Astrocyte of the cerebellum (primary cell): ENCODE measurements at regions not wholly inside any gene's neighbourhood (a gene's known extent, or its start where the extent isn't known, plus 50 kb on each side); places are given as distances from the start of the nearest gene placed in this dataset.

Source experiments
- DNase-seq: peaks from one replicate; pipeline ENCODE4 v3.0.0-alpha.2; 2011; ENCODE audit warnings: low read depth
- H3K4me3 ChIP-seq: 2 replicates; pipeline ENCODE4 v1.5.1; 2011; ENCODE audit warnings: mild to moderate bottlenecking, low read depth, low read length, moderate library complexity
- in situ Hi-C: cut with HindIII; loops from 2 replicates; pipeline ENCODE4 v1.10.0; 2017; ENCODE audit warnings: low sequenced_read_pairs
- TF ChIP-seq, protein P1 (sequence below): IDR thresholded peaks from 2 replicates; pipeline ENCODE4 v1.5.1; 2012; ENCODE audit warnings: low read length, low read depth, moderate library complexity, mild to moderate bottlenecking; ENCODE audit errors: missing control alignments

DNA sequence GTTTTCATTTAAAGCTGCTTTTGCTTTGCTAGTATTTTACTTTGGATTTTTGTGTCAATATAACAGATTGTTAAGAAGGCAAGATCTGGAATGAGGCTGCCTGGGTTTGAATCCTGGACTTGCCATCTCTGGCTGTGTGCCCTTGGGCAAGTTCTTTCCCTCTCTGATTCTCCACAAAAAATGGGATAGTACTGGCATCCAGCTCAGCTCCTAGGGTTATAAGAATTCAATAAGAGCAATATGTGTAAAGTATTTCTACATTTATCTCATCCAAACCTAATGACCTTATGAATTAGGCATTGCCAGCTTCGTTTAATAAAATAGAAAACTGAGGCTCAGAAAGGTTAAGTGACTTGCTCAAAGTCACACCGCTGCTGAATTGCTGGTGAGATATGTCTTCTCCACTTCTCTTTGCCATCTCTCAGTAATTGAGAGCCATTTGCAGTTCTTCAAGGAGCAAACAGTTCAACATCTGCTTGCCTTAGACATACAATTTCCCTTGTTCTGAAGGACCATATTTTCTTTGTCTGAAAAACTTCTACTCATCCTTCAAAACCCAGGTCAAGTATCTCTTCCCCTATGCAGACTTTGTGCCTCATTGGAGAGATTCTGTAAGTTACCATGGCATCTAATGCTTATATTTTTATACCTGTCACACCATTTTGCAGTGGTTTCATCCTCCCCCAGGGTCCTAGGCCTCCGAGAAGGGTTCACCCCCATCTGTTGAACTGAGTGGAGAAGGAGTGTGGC is 80.8 kb upstream of the TLE3 start:
- no peak for DNase-seq
- TF ChIP-seq, protein P1, sequence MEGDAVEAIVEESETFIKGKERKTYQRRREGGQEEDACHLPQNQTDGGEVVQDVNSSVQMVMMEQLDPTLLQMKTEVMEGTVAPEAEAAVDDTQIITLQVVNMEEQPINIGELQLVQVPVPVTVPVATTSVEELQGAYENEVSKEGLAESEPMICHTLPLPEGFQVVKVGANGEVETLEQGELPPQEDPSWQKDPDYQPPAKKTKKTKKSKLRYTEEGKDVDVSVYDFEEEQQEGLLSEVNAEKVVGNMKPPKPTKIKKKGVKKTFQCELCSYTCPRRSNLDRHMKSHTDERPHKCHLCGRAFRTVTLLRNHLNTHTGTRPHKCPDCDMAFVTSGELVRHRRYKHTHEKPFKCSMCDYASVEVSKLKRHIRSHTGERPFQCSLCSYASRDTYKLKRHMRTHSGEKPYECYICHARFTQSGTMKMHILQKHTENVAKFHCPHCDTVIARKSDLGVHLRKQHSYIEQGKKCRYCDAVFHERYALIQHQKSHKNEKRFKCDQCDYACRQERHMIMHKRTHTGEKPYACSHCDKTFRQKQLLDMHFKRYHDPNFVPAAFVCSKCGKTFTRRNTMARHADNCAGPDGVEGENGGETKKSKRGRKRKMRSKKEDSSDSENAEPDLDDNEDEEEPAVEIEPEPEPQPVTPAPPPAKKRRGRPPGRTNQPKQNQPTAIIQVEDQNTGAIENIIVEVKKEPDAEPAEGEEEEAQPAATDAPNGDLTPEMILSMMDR: no peak
- H3K4me3 ChIP-seq: no peak overlapping the region
- in situ Hi-C loops: no loop called here

DNA sequence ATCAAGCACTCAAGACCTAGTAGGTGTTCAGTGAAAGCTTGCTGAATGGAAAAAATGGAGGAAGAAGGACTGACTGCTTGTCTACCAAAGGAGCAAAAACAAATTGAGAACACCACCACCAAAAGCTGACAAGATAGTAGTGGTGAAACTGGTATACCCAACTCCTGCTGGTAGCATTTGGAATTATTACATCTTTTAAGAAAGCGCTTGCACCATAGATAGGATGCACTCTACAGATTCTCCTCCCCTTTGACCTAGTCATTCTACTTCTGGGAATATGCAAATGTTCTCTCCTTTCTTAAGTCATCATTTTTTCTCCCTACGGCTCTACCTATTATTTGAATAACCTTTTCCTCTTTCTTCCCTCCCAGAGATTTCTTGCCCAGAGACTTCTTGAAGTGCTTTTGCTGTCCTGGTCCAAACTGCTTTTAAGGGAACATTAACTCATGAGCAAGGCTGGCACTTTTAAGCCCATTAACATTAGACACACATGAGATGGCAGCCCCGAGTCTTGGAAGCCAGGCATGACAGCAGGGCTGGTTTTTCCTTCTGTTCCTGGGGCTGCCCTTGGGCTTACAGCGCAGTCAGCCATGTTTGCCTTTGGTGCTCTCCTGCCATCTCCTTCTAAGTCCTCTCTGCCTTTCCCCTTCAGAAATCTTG is 75.0 kb upstream of the TLE3 start:
- in situ Hi-C loops: no loop called here
- no peak for DNase-seq

DNA sequence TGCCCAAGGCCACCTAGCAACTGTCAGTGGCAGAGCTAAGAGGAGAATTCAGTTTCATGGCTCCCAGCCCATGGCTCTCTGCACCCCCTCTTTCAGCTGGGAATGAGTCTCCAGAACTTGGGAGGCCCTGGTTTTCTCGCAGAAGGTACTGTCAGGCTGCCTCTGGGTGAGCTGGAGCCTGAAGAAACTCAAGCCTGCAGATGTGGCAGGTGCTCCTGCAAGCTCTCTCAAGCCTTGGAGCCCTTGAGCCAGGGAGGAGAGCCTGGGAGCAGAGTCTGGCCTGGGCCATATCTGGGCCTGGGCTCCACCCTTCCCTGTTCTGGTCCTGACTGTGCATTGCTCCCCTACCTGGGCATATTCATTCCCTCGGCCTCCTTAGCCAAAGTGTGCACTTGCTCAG is 74.4 kb upstream of the TLE3 start:
- TF ChIP-seq, protein P1: no peak
- H3K4me3 ChIP-seq: no peak overlapping the region
- in situ Hi-C loops: no loop called here
- DNase-seq: no peak

More for the DNA sequence above, 75.0 kb upstream of the TLE3 start:
- H3K4me3 ChIP-seq: no peak overlapping the region
- TF ChIP-seq, protein P1: no peak

DNA sequence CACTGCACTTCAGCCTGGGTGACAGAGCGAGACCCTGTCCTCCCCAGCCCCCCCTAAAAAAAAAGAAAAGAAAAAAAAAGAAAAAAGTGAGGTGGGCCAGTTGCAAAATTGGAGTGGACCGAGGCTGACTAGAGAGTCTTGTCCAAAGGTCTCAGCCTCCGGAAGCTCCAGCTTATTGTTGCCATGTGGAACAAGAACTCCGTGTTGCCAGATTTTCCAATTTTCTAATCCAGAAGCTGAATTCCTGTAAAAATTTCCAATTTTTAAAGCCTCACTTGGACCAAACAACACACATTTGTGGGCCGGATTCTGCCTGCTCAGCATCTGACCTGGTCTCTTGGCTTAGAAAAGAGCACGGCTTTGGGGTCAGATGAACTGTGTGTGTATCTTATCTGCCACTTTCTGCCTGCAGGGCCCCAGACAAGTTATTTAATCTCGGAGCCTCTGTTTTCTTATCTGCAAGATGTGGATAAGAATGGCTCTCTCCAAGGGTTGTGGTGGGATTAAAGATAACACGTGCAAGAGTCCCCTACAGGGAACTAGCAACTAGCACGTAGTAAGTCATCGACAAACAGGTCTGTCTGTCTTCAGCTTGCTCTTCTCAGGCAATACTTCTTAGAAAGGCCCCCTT is 73.7 kb upstream of the TLE3 start:
- no peak for DNase-seq
- TF ChIP-seq, protein P1: no peak
- in situ Hi-C loops: no loop called here
- H3K4me3 ChIP-seq: no peak overlapping the region

DNA sequence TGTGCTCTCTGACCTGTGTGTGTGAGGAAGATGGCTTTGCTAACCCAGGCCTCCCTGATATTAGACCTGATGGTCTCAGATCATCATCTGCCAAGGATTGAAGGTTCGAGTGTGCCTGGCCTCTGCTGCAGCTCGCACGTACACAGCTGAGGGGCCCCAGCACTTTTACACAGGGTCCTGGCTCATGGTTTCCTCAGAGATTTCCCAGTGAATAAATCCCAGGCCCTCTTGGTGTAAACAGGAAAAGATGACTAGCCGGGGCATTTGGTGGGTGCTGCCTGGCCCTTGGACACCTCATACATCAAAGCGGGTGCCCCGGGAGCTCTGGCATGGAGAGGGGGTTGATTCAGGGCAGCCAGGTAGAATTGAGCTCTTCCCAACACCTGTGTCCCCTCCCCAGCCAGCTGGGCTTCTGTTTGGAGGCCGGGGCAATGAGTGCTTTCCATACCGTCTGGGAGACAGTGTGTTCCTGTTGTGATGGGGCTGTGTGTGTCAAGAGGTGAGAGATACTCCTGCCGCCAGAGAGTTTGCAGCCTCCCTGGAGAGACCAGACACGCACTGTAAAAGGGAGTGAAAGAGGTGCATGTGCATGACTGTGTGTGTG is 72.5 kb upstream of the TLE3 start:
- TF ChIP-seq, protein P1: no peak
- in situ Hi-C loops: no loop called here

DNA sequence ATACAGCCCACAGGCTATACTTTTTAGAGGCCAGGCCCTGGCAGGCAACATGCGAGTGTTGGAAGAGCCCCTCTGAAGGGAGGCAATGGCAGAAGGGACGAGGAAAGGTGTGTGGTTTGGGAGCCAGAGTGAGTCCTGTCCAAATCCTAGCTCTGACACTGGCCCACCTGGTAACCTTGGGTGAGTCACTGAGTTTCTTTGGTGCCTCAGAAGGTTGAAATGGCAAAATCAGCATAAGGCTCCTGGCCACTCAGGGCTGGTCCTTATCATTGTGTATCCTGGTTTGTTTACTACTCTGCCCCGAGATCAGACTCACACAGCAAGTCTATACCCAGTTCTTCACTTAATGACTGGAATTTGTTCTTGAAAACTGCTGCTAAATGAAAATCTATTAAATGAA is 71.4 kb upstream of the TLE3 start:
- no peak for DNase-seq
- TF ChIP-seq, protein P1: no peak
- no peak overlapping the region for H3K4me3 ChIP-seq
- in situ Hi-C loops: no loop called here

More for the DNA sequence above, 72.5 kb upstream of the TLE3 start:
- DNase-seq: no peak
- H3K4me3 ChIP-seq: no peak overlapping the region
